Activated CD4-positive, alpha-beta T cell treated with anti-CD3 and anti-CD28 coated beads for 48 hours (primary cell): ENCODE measurements at regions not wholly inside any gene's neighbourhood (a gene's known extent, or its start where the extent isn't known, plus 50 kb on each side); places are given as distances from the start of the nearest gene placed in this dataset.
"Not testable (repeated sequence)": the region's sequence is repeated elsewhere in the genome, so short reads cannot be mapped to it uniquely, and the experiment has no call there.

Experiments
- DNase-seq: peaks from one replicate; pipeline ENCODE4 v3.0.0-alpha.2; 2020

DNA sequence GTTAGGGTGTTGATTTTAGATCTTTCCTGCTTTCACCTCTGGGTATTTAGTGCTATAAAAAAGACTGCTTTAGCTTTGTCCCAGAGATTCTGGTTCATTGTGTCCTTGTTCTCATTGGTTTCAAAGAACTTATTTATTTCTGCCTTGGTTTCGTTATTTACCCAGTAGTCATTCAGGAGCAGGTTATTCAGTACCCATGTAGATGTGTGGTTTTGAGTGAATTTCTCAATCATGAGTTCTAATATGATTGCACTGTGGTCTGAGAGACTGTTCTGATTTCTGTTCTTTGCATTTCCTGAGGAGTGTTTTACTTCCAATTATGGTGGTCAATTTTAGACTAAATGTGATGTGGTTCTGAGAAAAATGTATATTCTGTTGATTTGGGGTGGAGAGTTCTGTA lies 167.1 kb upstream of the KYNU start:
- no peak for DNase-seq

GRCh38 chr2:142707318-142707717 lies 170.1 kb upstream of the KYNU start:
- DNase-seq: no peak

- not testable (repeated sequence) for DNase-seq
These were observed 175.1 kb upstream of the KYNU start for GRCh38 chr2:142702397-142702796.

DNA sequence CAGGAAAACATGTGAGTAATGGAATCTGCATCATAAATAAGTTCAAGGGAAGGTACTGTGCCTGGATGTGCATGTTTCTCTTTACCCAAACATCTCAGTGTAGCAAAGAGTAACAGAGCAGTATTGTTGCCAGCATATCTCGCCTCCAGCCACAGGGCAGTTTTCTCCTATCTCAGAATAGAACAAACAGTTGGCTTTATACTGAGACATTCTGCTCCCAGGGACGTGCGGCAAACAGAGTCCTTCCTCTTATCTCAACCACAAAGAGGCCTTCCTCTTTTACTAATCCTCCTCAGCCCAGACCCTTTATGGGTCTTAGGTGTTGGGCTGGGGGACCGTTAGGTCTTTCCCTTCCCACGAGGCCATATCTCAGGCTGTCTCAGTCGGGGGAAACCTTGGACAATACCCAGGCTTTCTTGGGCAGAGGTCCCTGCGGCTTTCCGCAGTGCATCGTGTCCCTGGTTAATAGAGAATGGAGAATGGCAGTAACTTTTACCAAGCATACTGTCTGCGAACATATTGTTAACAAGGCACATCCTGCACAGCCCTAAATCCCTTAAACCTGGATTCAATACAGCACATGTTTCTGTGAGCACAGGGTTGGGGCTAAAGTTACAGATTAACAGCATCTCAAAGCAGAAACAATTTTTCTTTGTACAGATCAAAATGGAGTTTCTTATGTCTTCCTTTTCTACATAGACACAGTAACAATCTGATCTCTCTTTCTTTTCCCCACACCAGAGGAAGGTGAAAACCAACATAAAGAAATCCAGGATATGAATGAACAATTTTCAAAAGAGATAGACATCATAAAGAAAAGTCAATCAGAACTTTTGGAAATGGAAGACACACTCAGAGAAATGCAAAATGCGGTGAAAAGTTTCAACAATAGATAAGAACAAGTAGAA lies 181.9 kb upstream of the KYNU start:
- not testable (repeated sequence) for DNase-seq

DNA sequence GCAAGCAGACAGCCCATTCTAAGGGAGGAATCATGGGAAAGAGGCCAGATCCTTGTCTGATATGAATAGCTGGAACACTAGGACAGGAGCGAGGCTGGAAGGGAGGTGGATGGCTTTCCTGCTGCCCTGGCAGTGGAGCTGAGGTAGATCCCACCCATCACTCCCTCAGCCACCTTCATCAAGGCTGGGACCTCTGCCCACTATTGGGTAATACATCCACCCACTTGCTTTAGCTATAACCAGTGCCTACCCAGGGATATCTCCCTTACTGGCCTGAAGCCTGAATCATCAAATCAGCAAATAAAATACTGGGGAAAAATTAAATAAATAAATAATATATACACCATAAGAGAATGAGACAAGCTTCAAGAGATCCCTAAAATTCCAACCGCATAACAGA lies 183.2 kb upstream of the KYNU start:
- DNase-seq: no peak

DNA sequence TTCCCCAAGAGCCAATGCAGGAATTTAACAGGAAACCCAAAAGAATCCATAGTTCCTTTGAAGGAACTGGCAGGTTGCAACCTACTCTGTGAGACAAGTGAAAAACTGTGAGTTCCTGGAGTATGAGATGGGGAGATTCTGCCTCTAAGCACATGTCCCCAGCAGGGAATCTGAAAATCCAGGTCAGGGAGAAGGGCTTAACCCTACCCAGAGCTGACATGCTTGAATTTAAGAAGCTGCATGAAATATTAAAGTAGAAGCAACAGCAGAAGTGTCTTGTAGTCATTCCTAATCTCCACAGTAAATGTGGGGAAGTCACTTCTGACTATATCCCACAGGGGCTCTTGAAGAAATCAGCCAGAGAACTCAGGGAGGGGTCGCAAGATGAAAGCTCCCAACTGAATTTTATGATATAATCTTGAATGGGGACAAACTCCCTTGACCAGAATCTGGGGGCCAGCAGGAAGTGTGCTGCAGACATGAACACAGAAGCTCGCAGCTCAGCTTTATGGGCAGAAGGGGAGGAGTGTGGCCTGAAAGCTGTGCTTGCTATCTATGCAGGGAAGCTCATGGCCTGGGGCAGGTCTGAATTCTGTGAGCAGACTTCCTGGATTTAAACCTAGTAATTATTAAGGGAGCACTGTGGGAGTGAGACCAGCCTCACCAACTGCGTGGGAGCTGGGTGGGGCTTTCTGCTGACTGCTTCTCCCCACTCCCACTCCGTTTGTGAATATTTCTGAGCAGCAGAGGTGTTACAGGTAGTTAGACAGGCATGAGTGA lies 184.1 kb upstream of the KYNU start:
- DNase-seq: no peak

DNA sequence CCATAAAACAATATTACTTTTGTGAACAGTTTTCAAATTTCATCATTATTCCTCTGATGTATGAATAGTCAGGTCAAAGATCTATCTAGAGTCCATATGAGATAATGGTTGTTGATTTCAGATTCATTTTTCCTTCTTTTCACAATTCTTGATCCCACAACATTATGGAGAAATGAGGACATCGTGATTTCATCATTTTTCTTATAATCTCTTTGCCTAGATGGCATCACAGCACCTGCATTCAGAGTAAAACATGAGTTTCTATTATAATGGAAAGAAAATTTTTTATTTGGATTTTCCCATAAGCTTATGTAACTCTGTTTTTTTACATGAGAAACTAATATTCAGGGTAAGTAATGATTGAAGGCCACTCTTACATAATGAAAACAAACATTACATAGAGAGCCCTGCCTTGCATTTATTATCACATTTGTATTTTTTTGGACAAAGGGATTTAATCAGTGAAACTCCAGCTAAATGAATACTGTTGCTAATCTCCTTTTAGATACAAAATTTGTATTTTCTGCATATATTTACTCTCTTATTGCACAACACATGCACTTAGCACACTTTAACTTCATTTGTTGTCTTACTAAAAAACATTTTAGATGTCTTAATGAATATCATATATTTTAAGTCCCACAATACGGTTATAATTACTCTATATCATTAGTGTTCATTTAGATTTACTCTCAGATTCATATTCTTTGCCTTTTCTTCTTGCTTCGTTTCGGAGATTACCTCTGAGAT lies 188.4 kb upstream of the KYNU start:
- no peak for DNase-seq

GRCh38 chr2:142687509-142687908 lies 190.0 kb upstream of the KYNU start:
- DNase-seq: no peak

- no peak for DNase-seq
These were observed 190.4 kb upstream of the KYNU start for GRCh38 chr2:142687075-142687474.

DNA sequence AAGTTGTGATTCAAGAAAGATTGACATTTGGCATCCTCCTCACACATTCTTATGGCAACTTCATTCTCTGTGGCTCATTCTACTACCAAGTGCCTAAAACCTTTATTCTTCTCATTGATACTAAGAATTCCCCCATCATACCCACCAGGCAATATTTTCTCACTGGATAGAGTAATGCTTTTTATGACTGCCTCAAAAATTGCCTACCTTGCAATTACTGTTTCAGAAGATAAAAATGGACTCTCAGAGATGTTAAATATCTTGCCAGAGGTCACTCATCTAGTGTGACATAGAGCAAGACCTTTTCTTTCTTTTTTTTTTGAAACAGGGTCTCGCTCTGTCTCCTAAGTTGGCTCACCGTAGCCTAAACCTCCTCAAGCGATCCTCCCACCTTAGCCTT lies 192.8 kb upstream of the KYNU start:
- DNase-seq: no peak

DNA sequence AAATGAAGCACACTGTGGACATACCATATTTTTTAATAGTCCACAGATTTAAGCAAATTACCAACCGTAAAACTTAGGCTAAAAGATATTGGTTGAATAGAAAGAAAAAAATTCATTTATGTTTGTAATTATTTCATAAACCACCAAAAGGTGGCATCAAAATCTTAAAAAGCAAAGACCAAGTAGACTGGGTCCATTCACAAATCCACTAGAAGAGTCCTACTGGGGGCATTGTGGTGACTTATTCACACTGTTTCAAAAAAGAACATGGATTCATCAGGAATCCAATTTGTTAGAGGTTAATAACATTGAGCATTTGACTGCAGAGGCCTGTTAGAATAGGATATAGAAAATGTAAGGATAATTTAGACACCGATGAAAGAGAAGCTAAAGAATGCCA lies 194.9 kb upstream of the KYNU start:
- DNase-seq: no peak

DNA sequence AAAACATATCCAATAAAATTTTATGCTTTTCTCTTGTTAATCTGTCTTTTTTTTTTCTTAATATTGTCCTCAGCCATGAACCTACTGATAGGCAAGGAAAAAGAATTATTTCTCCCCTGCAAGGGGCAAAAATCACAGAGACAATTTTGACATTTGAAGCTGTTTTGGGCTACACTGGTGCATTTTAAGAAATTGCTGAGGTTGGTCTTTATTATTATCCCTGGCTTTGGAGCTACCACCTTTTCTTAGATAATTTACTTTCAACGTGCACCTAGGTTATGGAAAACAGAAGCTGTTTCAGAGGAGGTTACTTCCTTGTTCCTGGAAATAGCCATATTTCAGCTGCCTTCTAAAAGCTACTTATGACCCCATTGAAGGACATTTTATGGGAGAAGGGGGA lies 195.5 kb upstream of the KYNU start:
- DNase-seq: no peak

GRCh38 chr2:142678164-142678563 lies 199.3 kb upstream of the KYNU start:
- DNase-seq: no peak

GRCh38 chr2:142675398-142675797 lies 202.1 kb upstream of the KYNU start:
- no peak for DNase-seq

DNA sequence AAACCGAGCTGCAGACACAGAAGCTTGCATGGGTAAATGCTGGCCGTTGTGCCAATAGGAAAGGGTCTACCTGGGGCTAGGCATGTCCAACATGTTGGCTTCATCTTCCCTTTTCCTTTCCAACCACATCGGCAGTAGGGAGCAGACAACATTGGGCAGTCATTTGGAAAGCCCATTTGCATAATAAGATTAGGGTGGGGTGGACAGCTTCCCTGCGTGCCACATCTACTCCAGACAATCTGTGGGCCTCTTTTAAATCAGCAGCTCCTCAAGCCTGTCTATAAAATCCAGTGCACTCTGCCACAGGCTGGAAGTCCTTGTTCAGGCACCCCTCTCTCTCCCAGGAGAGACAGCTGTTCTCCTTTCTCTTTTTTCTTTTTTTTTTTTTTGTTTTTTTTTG lies 203.6 kb upstream of the KYNU start:
- no peak for DNase-seq

DNA sequence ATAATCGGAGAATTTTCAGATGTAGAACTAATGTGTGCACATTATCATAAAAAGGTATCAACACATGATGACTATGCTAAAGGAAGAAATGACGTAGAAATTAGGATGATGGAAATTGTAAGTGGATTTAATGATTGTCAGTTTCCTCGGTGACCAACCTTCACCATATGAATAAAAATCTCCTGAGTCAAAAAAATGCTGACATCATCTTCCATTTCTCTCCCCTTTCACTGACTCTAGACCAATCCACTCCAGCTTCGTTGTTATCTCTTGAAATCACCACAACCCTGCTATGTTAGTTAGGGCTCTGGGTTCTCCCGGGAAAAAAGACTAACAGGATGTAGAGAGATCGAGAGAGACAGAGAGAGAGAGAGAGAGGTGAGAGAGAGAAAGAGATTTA lies 204.8 kb upstream of the KYNU start:
- DNase-seq: no peak

DNA sequence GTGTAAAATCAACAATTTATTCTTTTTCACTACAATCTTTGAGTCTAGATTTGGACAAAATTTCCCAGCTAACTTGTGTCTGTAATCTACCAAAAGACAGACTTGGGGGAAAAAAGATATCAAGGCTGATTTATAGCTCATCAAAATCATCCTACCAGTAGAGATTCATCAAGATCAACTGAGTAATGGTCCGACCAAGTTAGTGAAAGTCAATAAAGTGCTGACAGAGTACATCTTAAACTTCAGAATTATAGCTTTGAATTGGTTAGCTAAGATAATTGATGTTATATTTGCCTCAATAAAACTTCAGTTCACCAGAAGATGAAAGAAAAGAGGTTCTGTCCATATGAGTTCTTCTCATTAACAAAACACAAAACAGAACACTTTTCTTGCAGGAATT lies 207.1 kb upstream of the KYNU start:
- DNase-seq: no peak

GRCh38 chr2:142668420-142668819 lies 209.0 kb upstream of the KYNU start:
- DNase-seq: no peak

- DNase-seq: no peak
These were observed 212.2 kb upstream of the KYNU start for GRCh38 chr2:142665241-142665640.

DNA sequence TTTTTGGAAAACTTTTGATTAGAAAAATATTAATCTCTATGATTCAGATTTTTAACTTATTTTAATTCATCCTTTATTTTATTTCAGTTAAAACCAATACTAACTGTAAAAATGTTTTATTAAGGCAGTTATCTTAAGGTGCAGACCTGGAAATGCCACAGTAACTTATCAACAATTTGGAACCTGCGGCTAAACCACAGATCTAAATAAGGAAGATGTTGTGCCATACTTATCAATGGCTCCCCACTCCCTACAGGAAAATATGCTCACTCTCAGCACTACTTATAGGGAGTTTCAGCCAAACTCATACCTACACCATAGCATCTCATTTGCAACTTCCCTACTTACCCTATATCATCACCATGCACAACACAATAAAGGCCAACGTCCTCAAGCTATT lies 226.9 kb upstream of the KYNU start:
- no peak for DNase-seq

- no peak for DNase-seq
These were observed 227.9 kb upstream of the KYNU start for GRCh38 chr2:142649581-142649980.

- DNase-seq: no peak
These were observed 234.8 kb upstream of the KYNU start for GRCh38 chr2:142642650-142643049.

- DNase-seq: no peak
These were observed 248.3 kb upstream of the KYNU start for GRCh38 chr2:142629193-142629592.

DNA sequence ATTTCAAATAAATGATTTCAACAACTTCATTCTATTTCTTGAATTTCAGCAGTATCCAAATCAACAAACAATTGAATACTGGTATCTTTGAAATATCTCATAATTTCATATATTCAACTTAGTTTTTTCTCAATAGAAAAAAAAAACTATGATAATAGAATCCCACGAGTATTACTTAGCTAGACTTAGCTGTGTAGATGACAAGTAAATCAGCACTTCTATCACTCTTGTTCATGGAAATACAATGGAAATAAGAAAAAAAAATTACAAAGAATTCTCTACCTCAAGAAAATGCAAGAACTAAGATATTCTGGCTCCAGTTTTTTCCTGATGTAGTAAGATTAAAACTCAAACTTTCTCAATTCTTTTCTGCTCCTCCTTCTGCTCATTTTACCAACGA lies 256.2 kb upstream of the KYNU start:
- DNase-seq: no peak
